Tibial nerve (tissue), 4 donors: ENCODE measurements at regions not wholly inside any gene's neighbourhood (a gene's known extent, or its start where the extent isn't known, plus 50 kb on each side); places are given as distances from the start of the nearest gene placed in this dataset.

Source experiments
- EP300 ChIP-seq, 2 donors: sonication (generic); formaldehyde crosslinking; IDR thresholded peaks; one replicate each; pipeline ENCODE4 v1.6.1; 2017; ENCODE audit warnings: antibody characterized with exemption in 2 of 2, mild to moderate bottlenecking in 1 of 2
- TF ChIP-seq, protein P1 (sequence below), 5 experiments: fragments of 200-600 bp in 3 of 5; fragments of 450-650 bp in 2 of 5; sonication (generic) in 3 of 5; IDR thresholded peaks; one replicate each; pipeline ENCODE4 v1.5.1; 2016 to 2019; ENCODE audit warnings: antibody characterized with exemption in 5 of 5, mild to moderate bottlenecking in 3 of 5, moderate library complexity in 2 of 5

DNA sequence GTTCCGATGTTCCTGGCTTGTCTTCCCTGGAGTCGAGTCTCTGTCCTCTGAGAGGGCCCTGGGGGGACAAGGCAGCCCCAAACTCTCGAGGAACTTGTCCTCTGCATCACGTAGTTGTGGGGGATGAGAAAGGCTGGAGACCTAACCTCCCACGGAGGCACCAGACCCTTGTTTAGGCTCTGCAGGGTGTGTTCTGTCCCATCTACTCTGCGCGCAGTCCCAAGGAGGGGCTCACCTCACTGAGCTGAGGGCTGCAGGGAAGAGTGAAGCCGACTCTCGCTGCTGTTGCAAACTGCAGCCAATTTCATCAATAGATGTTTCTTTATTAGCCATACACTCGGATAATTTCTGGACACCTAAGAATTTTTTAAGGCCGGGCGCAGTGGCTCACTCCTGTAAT is 186.7 kb upstream of the ADARB2 start:
- no peak for TF ChIP-seq EP300 (IDR thresholded peaks at IDR 0.05)
- TF ChIP-seq, protein P1, sequence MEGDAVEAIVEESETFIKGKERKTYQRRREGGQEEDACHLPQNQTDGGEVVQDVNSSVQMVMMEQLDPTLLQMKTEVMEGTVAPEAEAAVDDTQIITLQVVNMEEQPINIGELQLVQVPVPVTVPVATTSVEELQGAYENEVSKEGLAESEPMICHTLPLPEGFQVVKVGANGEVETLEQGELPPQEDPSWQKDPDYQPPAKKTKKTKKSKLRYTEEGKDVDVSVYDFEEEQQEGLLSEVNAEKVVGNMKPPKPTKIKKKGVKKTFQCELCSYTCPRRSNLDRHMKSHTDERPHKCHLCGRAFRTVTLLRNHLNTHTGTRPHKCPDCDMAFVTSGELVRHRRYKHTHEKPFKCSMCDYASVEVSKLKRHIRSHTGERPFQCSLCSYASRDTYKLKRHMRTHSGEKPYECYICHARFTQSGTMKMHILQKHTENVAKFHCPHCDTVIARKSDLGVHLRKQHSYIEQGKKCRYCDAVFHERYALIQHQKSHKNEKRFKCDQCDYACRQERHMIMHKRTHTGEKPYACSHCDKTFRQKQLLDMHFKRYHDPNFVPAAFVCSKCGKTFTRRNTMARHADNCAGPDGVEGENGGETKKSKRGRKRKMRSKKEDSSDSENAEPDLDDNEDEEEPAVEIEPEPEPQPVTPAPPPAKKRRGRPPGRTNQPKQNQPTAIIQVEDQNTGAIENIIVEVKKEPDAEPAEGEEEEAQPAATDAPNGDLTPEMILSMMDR (IDR thresholded peaks at IDR 0.05): no peak
